ENCODE measurements at regions not wholly inside any gene's neighbourhood (a gene's known extent, or its start where the extent isn't known, plus 50 kb on each side); places are given as distances from the start of the nearest gene placed in this dataset.

- H4K20me1 ChIP-seq (ENCODE audit: insufficient read depth, low read length), result no peaks in the 10 kb centered on the region
- H3K4me2 ChIP-seq (ENCODE audit: low read depth, low read length), result no peak overlapping the region
- no peak for DNase-seq
- no peaks in the 10 kb centered on the region for H3K27me3 ChIP-seq (replicated peaks; ENCODE audit: insufficient read depth, low read length)
- H3K27ac ChIP-seq (ENCODE audit: low read length), result no peak overlapping the region
- TF ChIP-seq EZH2phosphoT487 (IDR thresholded peaks at IDR 0.05; ENCODE audit: low read length), result no peak
- TF ChIP-seq CTCF (IDR thresholded peaks at IDR 0.05; ENCODE audit: low read length), result no peak
- TF ChIP-seq EZH2 (optimal IDR thresholded peaks at IDR 0.05; ENCODE audit: low read depth, low read length), result no peak
- H3K4me1 ChIP-seq (ENCODE audit: low read length), result no peaks in the 10 kb centered on the region
- H3K36me3 ChIP-seq (replicated peaks; ENCODE audit: insufficient read depth, low read length), result no peaks in the 10 kb centered on the region
- no peak overlapping the region for H2AFZ ChIP-seq (ENCODE audit: low read length)
- no peaks in the 10 kb centered on the region for H3K9me2 ChIP-seq (replicated peaks; ENCODE audit: insufficient read depth, low read length)
- H3F3A ChIP-seq (ENCODE audit: insufficient read depth, low read length), result no peaks in the 10 kb centered on the region
- H3K79me2 ChIP-seq (ENCODE audit: low read length), result no peaks in the 10 kb centered on the region
- H3K9ac ChIP-seq (ENCODE audit: low read length), result no peak overlapping the region
- H3K4me3 ChIP-seq (ENCODE audit: low read length), result no peak overlapping the region
- H3K9me3 ChIP-seq (replicated peaks; ENCODE audit: insufficient read depth, low read length), result no peaks in the 10 kb centered on the region
These were observed 235.2 kb downstream of the ALDH8A1 start for GRCh38 chr6:134714679-134715078.

GRCh38 chr6:134714113-134714512 is 235.8 kb downstream of the ALDH8A1 start:
- Histone ChIP-seq H3K4me3 (ENCODE audit: low read length) (no peak overlapping the region), H3F3A (ENCODE audit: insufficient read depth, low read length) (no peaks in the 10 kb centered on the region), H3K9me3 (replicated peaks; ENCODE audit: insufficient read depth, low read length) (no peaks in the 10 kb centered on the region), H3K4me2 (ENCODE audit: low read depth, low read length) (no peak overlapping the region), H4K20me1 (ENCODE audit: insufficient read depth, low read length) (no peaks in the 10 kb centered on the region), H3K36me3 (replicated peaks; ENCODE audit: insufficient read depth, low read length) (no peaks in the 10 kb centered on the region), H3K27ac (ENCODE audit: low read length) (no peak overlapping the region), H3K27me3 (replicated peaks; ENCODE audit: insufficient read depth, low read length) (no peaks in the 10 kb centered on the region), H3K9me2 (replicated peaks; ENCODE audit: insufficient read depth, low read length) (no peaks in the 10 kb centered on the region), H3K4me1 (ENCODE audit: low read length) (no peaks in the 10 kb centered on the region), H3K79me2 (ENCODE audit: low read length) (no peaks in the 10 kb centered on the region), H3K9ac (ENCODE audit: low read length) (no peak overlapping the region), H2AFZ (ENCODE audit: low read length) (no peak overlapping the region)
- TF ChIP-seq CTCF (IDR thresholded peaks at IDR 0.05; ENCODE audit: low read length) (no peak), EZH2phosphoT487 (IDR thresholded peaks at IDR 0.05; ENCODE audit: low read length) (no peak), EZH2 (optimal IDR thresholded peaks at IDR 0.05; ENCODE audit: low read depth, low read length) (no peak)
- DNase-seq, result no peak

- H3K9me3 ChIP-seq (replicated peaks; ENCODE audit: insufficient read depth, low read length), result no peaks in the 10 kb centered on the region
- H2AFZ ChIP-seq (ENCODE audit: low read length), result no peak overlapping the region
- no peaks in the 10 kb centered on the region for H3F3A ChIP-seq (ENCODE audit: insufficient read depth, low read length)
- no peak overlapping the region for H3K27ac ChIP-seq (ENCODE audit: low read length)
- no peaks in the 10 kb centered on the region for H3K4me1 ChIP-seq (ENCODE audit: low read length)
- H3K9ac ChIP-seq (ENCODE audit: low read length), result no peak overlapping the region
- TF ChIP-seq EZH2 (optimal IDR thresholded peaks at IDR 0.05; ENCODE audit: low read depth, low read length) (no peak), CTCF (IDR thresholded peaks at IDR 0.05; ENCODE audit: low read length) (no peak), EZH2phosphoT487 (IDR thresholded peaks at IDR 0.05; ENCODE audit: low read length) (no peak)
- no peaks in the 10 kb centered on the region for H3K36me3 ChIP-seq (replicated peaks; ENCODE audit: insufficient read depth, low read length)
- DNase-seq, result no peak
- H4K20me1 ChIP-seq (ENCODE audit: insufficient read depth, low read length), result no peaks in the 10 kb centered on the region
- no peak overlapping the region for H3K4me2 ChIP-seq (ENCODE audit: low read depth, low read length)
- no peaks in the 10 kb centered on the region for H3K27me3 ChIP-seq (replicated peaks; ENCODE audit: insufficient read depth, low read length)
- H3K9me2 ChIP-seq (replicated peaks; ENCODE audit: insufficient read depth, low read length), result no peaks in the 10 kb centered on the region
- no peaks in the 10 kb centered on the region for H3K79me2 ChIP-seq (ENCODE audit: low read length)
- H3K4me3 ChIP-seq (ENCODE audit: low read length), result no peak overlapping the region
These were observed 237.6 kb downstream of the ALDH8A1 start for GRCh38 chr6:134712311-134712710.
